DMS 273 (cell line): ENCODE measurements at regions not wholly inside any gene's neighbourhood (a gene's known extent, or its start where the extent isn't known, plus 50 kb on each side); places are given as distances from the start of the nearest gene placed in this dataset.
A peak's percentile ranks its signal among the peaks of the same experiment; 100 is the strongest.

Source experiments
- DNase-seq: peaks from one replicate; lab custom pipeline; 2025; ENCODE audit not compliant: unreplicated experiment; lab: John Stamatoyannopoulos, UW

GRCh38 chr5:160961038-160961437, 109.0 kb upstream of the ATP10B start:
- DNase-seq: no peak

GRCh38 chr5:160960592-160960991, 108.6 kb upstream of the ATP10B start:
- DNase-seq: no peak

GRCh38 chr5:160959804-160960203, 107.8 kb upstream of the ATP10B start:
- peak; percentile 42 for DNase-seq

GRCh38 chr5:160957312-160957861, 105.4 kb upstream of the ATP10B start:
- no peak for DNase-seq

- peak; percentile 56 for DNase-seq
Measured at GRCh38 chr5:160956051-160956450, 104.0 kb upstream of the ATP10B start.

GRCh38 chr5:160950311-160950710, 98.3 kb upstream of the ATP10B start:
- peak; percentile 13 for DNase-seq

DNA sequence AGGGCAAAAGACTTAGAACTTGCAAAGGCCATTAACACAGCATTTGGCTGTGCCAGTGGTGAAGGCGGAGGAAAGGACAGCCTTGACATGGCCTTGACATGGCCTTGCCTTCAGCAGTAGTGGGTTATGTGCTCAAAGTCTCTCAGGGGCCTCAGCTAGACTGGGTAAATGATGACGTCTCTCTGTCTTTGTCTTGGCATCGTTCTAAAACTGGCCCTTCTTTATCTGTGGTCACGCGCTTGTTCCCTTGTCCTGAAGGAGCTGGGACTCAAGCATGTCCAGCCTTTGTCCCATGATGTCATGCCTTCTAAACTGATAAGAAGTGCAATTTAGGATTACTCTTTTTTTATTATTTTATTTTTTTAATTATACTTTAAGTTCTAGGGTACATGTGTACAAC, 88.7 kb upstream of the ATP10B start:
- DNase-seq: no peak

- peak; percentile 13 for DNase-seq
Measured at GRCh38 chr5:160938532-160938931, 86.5 kb upstream of the ATP10B start.

DNA sequence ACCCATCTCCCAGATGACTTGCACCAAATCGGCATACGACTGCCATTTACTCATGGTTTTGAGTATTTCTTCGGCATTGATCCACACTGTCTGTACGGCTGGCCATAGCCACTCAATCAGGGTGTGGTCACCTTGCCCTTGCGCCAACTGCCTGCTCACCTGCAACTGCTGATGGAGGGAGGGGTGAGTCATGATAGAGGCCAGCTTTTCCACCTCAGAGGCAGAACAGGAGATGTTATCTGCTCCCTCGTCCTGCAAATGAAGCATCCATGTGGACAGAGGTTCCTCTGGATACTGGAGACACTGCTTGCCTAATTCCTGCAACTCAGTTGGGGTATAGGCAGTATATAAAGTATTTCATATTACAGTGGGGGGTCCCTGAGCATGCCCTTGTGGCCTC, 85.6 kb upstream of the ATP10B start:
- no peak for DNase-seq

- no peak for DNase-seq
Measured at GRCh38 chr5:160935776-160936175, 83.8 kb upstream of the ATP10B start.

DNA sequence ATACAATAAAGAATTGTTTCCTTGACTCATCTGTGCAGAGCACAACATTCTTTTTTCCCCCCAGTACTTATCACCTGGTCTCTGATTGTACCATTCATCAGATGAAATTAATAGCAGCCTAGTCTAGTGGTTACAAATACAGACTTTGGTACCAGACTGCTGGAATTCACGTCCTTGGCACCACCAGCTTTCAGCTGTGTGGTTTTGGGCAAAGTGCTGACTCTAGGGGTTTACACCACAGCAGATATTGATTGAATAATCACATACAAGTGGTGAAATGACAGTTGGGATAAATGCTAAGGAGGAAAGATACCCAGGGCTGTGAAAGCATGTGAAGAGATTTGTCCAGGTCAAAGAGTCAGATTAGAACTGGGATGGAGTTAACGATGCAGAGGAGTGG, 79.3 kb upstream of the ATP10B start:
- no peak for DNase-seq

DNA sequence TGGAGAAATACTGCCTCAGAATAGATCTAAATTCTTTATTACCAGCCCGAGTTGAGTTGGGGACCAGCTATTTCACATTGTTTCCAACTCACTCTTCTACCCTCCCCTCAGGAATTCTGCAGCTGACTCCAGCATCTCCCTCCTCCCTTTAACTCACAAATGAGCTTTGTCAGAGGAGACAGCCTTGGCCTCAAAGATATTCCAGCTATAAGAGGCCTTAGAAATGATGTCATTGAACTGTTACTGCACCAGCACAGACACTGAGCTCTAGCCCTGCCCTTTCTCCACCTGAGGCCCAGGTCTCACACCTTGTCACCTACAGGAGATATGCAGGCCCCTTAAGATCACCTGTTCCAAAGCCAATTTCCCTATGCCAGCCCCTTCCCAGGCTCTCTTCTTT, 78.4 kb upstream of the ATP10B start:
- DNase-seq: no peak

DNA sequence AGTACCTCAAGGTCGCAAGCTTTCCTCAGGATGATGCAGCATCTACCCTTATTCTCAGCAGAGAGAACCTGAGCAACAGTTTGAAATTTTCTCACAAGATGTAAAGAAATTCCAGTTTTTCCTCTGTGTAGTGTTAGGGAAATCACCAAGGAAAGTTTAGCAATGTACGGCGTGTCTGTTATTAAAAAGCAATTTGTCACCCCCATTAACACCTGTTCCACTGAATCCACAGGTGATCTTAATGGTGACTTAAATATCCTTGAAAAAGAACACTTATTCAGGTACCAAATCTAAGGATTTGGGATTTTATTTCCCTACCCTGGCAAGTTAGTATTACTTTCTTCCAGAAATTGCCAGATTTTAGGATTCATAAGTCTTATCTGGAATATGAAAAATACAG, 77.9 kb upstream of the ATP10B start:
- DNase-seq: no peak

GRCh38 chr5:160929360-160929759, 77.3 kb upstream of the ATP10B start:
- no peak for DNase-seq

GRCh38 chr5:160926428-160926827, 74.4 kb upstream of the ATP10B start:
- DNase-seq: peak; percentile 87

DNA sequence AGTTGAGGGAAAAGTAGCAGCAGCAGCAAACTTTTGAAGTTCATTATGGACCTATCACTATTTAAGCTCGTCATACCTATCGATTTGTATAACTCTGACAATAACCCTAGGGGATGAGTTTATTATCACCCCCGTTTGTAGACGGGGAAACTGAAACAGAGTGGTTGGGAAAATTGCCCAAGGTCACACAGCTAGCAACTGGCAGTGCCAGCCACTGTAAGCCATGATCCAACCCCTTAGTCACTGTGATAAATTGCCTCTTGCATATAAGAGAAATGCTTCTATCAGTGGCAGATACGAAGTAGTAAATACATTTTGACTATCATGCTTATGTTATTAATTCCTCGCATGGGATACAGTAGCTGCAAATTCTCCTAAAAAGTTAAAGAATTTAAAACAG, 73.3 kb upstream of the ATP10B start:
- DNase-seq: no peak

GRCh38 chr5:160923936-160924710, 72.1 kb upstream of the ATP10B start:
- DNase-seq: no peak

DNA sequence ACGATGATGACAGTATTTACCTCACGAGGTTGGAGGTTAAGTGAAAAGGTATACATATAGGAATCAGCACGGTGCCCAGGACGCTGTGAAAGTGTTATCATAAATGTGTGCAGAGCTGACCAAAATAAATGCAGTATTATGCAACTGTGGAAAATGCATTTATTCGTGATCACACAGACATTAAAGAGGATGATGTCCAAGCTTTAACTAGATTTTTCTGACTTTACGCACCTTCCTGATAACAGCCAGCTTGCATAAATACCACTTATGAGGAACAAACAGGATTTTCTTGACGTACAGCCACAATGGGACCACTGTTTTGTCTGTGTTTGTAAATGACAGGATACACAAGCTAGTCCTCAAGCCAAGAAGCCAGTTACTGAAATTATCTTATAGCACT, 71.4 kb upstream of the ATP10B start:
- no peak for DNase-seq

DNA sequence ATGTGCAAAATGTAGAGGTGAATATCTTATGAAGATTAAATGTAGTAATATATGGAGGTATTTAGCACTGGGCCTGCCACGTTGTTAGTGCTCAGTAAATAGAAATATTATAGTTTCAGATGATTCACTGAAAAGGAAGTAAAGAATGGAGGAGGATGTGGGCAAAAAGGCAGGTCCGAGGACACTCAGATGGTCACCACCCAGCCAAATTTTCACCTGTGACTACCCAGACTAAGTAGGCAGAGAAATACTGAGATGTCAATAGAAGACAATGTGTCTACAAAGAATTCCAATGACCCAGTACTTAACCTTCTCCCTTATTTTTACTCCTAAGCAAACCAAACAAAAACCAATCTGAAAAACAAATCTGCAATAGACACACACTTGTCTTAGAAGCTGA, 70.3 kb upstream of the ATP10B start:
- no peak for DNase-seq

DNA sequence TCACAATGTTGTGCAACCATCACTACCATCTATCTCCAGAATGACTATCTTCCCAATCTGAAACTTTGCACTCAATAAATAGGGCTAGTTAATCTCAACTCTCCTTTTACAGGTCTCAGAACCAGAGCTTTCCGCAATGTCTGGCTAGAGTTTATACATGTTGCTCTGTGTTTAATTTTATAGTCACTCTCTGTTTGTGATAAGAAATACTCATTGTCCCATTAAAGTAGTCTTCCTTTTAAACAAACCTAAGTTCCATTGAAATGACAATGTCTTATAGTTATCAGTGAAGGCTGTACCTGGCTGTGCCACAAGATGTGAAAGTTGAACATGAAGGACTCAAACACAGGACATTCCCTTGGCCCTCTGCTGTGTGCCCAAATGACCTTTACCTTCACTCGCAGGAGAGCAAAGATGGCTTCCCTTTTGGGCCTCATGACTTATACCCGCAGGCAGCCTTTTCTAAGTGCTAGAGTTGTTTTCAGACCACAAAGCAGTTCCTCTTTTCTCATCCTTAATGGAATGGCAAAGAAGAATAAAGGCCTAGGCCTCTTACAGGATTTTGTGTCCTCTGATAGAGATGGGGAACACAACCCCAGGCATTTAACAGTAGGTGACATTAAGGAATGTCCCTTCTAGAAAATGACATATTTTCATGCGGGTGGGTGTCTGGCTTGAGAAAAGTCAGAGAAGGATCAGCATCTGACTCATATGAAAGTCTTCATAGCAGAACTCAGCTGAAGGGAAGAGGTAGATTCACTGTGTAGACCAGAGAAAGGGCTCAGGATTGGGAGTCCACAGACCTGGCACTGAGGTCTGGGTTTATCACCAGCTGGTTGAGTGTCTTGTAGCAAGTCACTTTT, 69.6 kb upstream of the ATP10B start:
- no peak for DNase-seq

- peak; percentile 12 for DNase-seq
Measured at GRCh38 chr5:160919626-160920025, 67.6 kb upstream of the ATP10B start.

- DNase-seq: no peak
Measured at GRCh38 chr5:160918386-160918785, 66.4 kb upstream of the ATP10B start.
